ENCODE measurements at regions not wholly inside any gene's neighbourhood (a gene's known extent, or its start where the extent isn't known, plus 50 kb on each side); places are given as distances from the start of the nearest gene placed in this dataset.

DNA sequence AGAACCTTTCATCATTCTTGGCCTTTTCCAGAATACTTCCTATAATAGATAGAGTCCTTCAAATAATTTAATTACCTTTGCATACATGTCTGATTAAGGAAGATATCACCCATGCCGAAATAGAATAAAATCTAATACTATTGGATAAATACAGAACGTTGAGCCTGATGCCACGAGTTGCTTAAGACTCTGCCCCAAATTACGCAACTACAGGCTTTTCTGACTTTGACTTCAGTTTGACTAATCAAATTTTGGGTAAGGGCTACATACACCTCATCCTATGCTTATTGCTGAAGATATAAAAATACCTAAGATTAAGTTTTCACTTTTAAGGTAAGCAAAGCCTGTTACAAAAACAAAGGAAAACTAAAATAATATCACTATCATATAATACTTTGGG, 1065.1 kb upstream of the NRXN1 start:
- no peak for TF ChIP-seq POLR2AphosphoS5 (IDR thresholded peaks at IDR 0.05)
- TF ChIP-seq, protein P1, sequence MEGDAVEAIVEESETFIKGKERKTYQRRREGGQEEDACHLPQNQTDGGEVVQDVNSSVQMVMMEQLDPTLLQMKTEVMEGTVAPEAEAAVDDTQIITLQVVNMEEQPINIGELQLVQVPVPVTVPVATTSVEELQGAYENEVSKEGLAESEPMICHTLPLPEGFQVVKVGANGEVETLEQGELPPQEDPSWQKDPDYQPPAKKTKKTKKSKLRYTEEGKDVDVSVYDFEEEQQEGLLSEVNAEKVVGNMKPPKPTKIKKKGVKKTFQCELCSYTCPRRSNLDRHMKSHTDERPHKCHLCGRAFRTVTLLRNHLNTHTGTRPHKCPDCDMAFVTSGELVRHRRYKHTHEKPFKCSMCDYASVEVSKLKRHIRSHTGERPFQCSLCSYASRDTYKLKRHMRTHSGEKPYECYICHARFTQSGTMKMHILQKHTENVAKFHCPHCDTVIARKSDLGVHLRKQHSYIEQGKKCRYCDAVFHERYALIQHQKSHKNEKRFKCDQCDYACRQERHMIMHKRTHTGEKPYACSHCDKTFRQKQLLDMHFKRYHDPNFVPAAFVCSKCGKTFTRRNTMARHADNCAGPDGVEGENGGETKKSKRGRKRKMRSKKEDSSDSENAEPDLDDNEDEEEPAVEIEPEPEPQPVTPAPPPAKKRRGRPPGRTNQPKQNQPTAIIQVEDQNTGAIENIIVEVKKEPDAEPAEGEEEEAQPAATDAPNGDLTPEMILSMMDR (IDR thresholded peaks at IDR 0.05): no peak

Data from transverse colon (tissue), 4 donors.